B cell (primary cell): ENCODE measurements at regions not wholly inside any gene's neighbourhood (a gene's known extent, or its start where the extent isn't known, plus 50 kb on each side); places are given as distances from the start of the nearest gene placed in this dataset.

Experiments
- ATAC-seq: fragments of 200-7000 bp; cut with Tn5 transposase; one replicate; pipeline ENCODE4 v1.10.0; 2021; ENCODE audit warnings: low read depth, mild to moderate bottlenecking, moderate number of reproducible peaks, moderate library complexity
- CTCF ChIA-PET: fragments of 350-600 bp; sonication (Branson Sonifier 250); formaldehyde crosslinking; loops from one replicate; lab custom pipeline; 2021; ENCODE audit warnings: antibody characterized with exemption, inconsistent platforms; lab: Charles Lee
- POLR2A ChIA-PET: fragments of 350-600 bp; sonication (Branson Sonifier 250); formaldehyde crosslinking; loops from one replicate; lab custom pipeline; 2021; ENCODE audit warnings: antibody characterized with exemption; lab: Charles Lee
- DNase-seq: peaks from one replicate; pipeline ENCODE4 v3.0.0; 2013
- H2AFZ ChIP-seq: 2 replicates; pipeline ENCODE4 v1.6.1; 2012; ENCODE audit warnings: mild to moderate bottlenecking, low read depth, low read length; ENCODE audit not compliant: insufficient read depth, poor library complexity, severe bottlenecking
- H3K27ac ChIP-seq, 2 donors: 1 replicate in 1 of 2; 2 replicates in 1 of 2; pipeline ENCODE4 v1.5.1; 2012 to 2013; ENCODE audit warnings: low read length in 2 of 2, mild to moderate bottlenecking in 2 of 2, moderate library complexity in 1 of 2
- H3K27me3 ChIP-seq, 4 experiments: fragments of 200-600 bp in 1 of 4; sonication (generic) in 1 of 4; replicated peaks in 1 of 4; 1 replicate in 2 of 4; 2 replicates in 2 of 4; pipeline versions ENCODE4 v1.6.1 to v1.7.0; 2013 to 2016; ENCODE audit warnings: low read length in 3 of 4, mild to moderate bottlenecking in 2 of 4, mixed read lengths in 1 of 4, moderate library complexity in 1 of 4; ENCODE audit not compliant: insufficient read depth in 4 of 4, control insufficient read depth in 3 of 4; ENCODE audit errors: control extremely low read depth in 1 of 4
- H3K36me3 ChIP-seq, 2 experiments: replicated peaks in 1 of 2; 1 replicate in 1 of 2; 2 replicates in 1 of 2; pipeline versions ENCODE4 v1.6.1 to v1.7.1; 2013; ENCODE audit warnings: low read length in 1 of 2; ENCODE audit not compliant: insufficient read depth in 2 of 2, control insufficient read depth in 1 of 2; ENCODE audit errors: control extremely low read depth in 1 of 2, extremely low read depth in 1 of 2
- H3K4me1 ChIP-seq, 2 donors: fragments of 200-600 bp in 1 of 2; sonication (generic) in 1 of 2; 1 replicate in 1 of 2; 2 replicates in 1 of 2; pipeline versions ENCODE4 v1.5.1 to v1.6.1; 2013 to 2017; ENCODE audit warnings: low read length in 2 of 2; ENCODE audit not compliant: control insufficient read depth in 2 of 2, insufficient read depth in 2 of 2
- H3K4me2 ChIP-seq: replicated peaks from 2 replicates; pipeline ENCODE3; 2012; ENCODE audit warnings: mild to moderate bottlenecking, low read depth, low read length; ENCODE audit not compliant: poor library complexity, severe bottlenecking
- H3K4me3 ChIP-seq, 5 experiments: fragments of 200-600 bp in 1 of 5; sonication (generic) in 1 of 5; 1 replicate in 3 of 5; 2 replicates in 2 of 5; pipeline versions ENCODE4 v1.5.1 to v1.7.0; 2011 to 2016; ENCODE audit warnings: low read length in 4 of 5, mild to moderate bottlenecking in 4 of 5, low read depth in 2 of 5, control low read depth in 1 of 5, moderate library complexity in 1 of 5; ENCODE audit not compliant: insufficient read depth in 1 of 5; ENCODE audit errors: control extremely low read depth in 1 of 5, extremely low read depth in 1 of 5
- H3K79me2 ChIP-seq: fragments of 200-600 bp; sonication (generic); one replicate; pipeline ENCODE4 v1.6.0; 2016; ENCODE audit warnings: low read length; ENCODE audit not compliant: control insufficient read depth, insufficient read depth
- H3K9ac ChIP-seq: fragments of 200-600 bp; sonication (generic); 2 replicates; pipeline ENCODE4 v1.6.1; 2017; ENCODE audit warnings: mild to moderate bottlenecking, low read length, moderate library complexity
- H3K9me3 ChIP-seq, 3 donors: one replicate each; pipeline versions ENCODE4 v1.6.1 to v1.7.1; 2013; ENCODE audit warnings: low read length in 2 of 3; ENCODE audit not compliant: control insufficient read depth in 2 of 3, insufficient read depth in 1 of 3; ENCODE audit errors: control extremely low read depth in 1 of 3
- H4K20me1 ChIP-seq: 2 replicates; pipeline ENCODE4 v1.6.0; 2012; ENCODE audit warnings: mild to moderate bottlenecking, low read length; ENCODE audit not compliant: insufficient read depth, control insufficient read depth, poor library complexity, severe bottlenecking
- H3K27ac Mint-ChIP-seq: one replicate; pipeline ENCODE4 v1.8.0; 2021; ENCODE audit warnings: mixed read lengths
- H3K27me3 Mint-ChIP-seq: one replicate; pipeline ENCODE4 v1.8.0; 2021; ENCODE audit warnings: mixed read lengths
- H3K4me1 Mint-ChIP-seq: one replicate; pipeline ENCODE4 v1.8.0; 2021; ENCODE audit warnings: mixed read lengths
- H3K4me3 Mint-ChIP-seq: one replicate; pipeline ENCODE4 v1.8.0; 2021; ENCODE audit warnings: mixed read lengths
- H3K9me3 Mint-ChIP-seq: one replicate; pipeline ENCODE4 v1.8.0; 2022; ENCODE audit warnings: mixed read lengths; ENCODE audit not compliant: insufficient read depth
- EZH2 ChIP-seq: IDR thresholded peaks from 2 replicates; pipeline ENCODE4 v1.6.1; 2012; ENCODE audit warnings: borderline replicate concordance, low read depth, mild to moderate bottlenecking, moderate library complexity, low read length; ENCODE audit not compliant: insufficient read depth, poor library complexity, severe bottlenecking
- whole genome bisulfite sequencing: methylation state at CpG from one replicate; pipeline ENCODE4 v1.1.5; 2013; ENCODE audit warnings: missing lambda C conversion rate; ENCODE audit not compliant: insufficient coverage; 5-methylcytosine and 5-hydroxymethylcytosine counted together
- intact Hi-C: fragments of 100-400 bp; cut with micrococcal nuclease; formaldehyde crosslinking; loops from one replicate; pipeline ENCODE4 v1.10.0; 2022
- TF ChIP-seq, protein P1 (sequence below): fragments of 200-600 bp; IDR thresholded peaks from one replicate; pipeline ENCODE4 v1.8.0; 2022; ENCODE audit warnings: antibody characterized with exemption, mild to moderate bottlenecking

DNA sequence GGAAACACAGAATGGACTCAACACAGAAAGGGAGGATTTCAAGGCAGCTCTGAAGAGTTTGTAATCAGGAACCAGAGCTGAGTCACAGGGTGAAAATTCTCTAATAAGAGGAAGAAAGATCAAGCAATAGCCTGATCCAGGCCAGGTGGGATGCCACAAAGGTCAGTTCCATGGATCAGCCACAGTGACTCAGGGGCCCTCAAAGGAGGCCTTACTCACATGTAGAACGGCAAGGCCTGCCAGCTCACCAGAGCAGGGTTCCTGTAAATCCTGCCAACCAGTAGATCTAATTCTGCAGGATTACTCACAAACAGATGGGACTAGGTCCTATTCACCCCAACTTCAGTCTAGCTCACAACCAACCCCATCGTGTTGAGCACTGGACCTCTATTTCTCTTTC, 78.3 kb upstream of the PPP2R3A start:
- Mint-ChIP-seq H3K27ac (no peak overlapping the region), H3K9me3 (no peaks in the 10 kb centered on the region), H3K27me3 (peaks cover 7% of the 10 kb centered on the region), H3K4me1 (no peaks in the 10 kb centered on the region), H3K4me3 (no peak overlapping the region)
- no peak overlapping the region for H3K27ac ChIP-seq
- POLR2A ChIA-PET, result no interaction called here
- no peak overlapping the region for H3K4me2 ChIP-seq
- H3K4me1 ChIP-seq, result no peaks in the 10 kb centered on the region
- no peak overlapping the region for H3K9ac ChIP-seq
- CTCF ChIA-PET, result interaction anchor here (0.9 kb wide), 1 partner anchor 1092 kb away, joined by 3 read pairs; the partner anchor contains the start of gene EPHB1
- intact Hi-C loops, result no loop called here
- no peak for TF ChIP-seq EZH2
- TF ChIP-seq, protein P1, sequence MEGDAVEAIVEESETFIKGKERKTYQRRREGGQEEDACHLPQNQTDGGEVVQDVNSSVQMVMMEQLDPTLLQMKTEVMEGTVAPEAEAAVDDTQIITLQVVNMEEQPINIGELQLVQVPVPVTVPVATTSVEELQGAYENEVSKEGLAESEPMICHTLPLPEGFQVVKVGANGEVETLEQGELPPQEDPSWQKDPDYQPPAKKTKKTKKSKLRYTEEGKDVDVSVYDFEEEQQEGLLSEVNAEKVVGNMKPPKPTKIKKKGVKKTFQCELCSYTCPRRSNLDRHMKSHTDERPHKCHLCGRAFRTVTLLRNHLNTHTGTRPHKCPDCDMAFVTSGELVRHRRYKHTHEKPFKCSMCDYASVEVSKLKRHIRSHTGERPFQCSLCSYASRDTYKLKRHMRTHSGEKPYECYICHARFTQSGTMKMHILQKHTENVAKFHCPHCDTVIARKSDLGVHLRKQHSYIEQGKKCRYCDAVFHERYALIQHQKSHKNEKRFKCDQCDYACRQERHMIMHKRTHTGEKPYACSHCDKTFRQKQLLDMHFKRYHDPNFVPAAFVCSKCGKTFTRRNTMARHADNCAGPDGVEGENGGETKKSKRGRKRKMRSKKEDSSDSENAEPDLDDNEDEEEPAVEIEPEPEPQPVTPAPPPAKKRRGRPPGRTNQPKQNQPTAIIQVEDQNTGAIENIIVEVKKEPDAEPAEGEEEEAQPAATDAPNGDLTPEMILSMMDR, result no peak
- H3K27me3 ChIP-seq, result no peaks in the 10 kb centered on the region
- no peaks in the 10 kb centered on the region for H3K79me2 ChIP-seq
- H4K20me1 ChIP-seq, result no peaks in the 10 kb centered on the region
- no peak overlapping the region for H2AFZ ChIP-seq
- no peak overlapping the region for H3K4me3 ChIP-seq
- ATAC-seq (no peak), DNase-seq (no peak)
- H3K9me3 ChIP-seq, result no peaks in the 10 kb centered on the region
- 97% methylated on average over 2 of the region's 2 CpGs for WGBS
- H3K36me3 ChIP-seq, result no peaks in the 10 kb centered on the region

GRCh38 chr3:135889443-135889842, 76.1 kb upstream of the PPP2R3A start:
- ChIA-PET CTCF (no interaction called here), POLR2A (no interaction called here)
- 50% methylated on average over 2 of the region's 2 CpGs for WGBS
- ATAC-seq (no peak), DNase-seq (no peak)
- Mint-ChIP-seq H3K9me3 (no peaks in the 10 kb centered on the region), H3K27ac (no peak overlapping the region), H3K27me3 (peaks cover 7% of the 10 kb centered on the region), H3K4me3 (no peak overlapping the region), H3K4me1 (no peaks in the 10 kb centered on the region)
- Histone ChIP-seq H3K4me1 (no peaks in the 10 kb centered on the region), H3K4me3 (no peak overlapping the region), H2AFZ (no peak overlapping the region), H3K79me2 (no peaks in the 10 kb centered on the region), H3K9ac (no peak overlapping the region), H3K27me3 (no peaks in the 10 kb centered on the region), H4K20me1 (no peaks in the 10 kb centered on the region), H3K36me3 (no peaks in the 10 kb centered on the region), H3K9me3 (no peaks in the 10 kb centered on the region), H3K27ac (no peak overlapping the region), H3K4me2 (no peak overlapping the region)
- TF ChIP-seq EZH2, result no peak
- intact Hi-C loops, result no loop called here
